ENCODE measurements at regions not wholly inside any gene's neighbourhood (a gene's known extent, or its start where the extent isn't known, plus 50 kb on each side); places are given as distances from the start of the nearest gene placed in this dataset.
"Not testable (repeated sequence)": the region's sequence is repeated elsewhere in the genome, so short reads cannot be mapped to it uniquely, and the experiment has no call there.

DNA sequence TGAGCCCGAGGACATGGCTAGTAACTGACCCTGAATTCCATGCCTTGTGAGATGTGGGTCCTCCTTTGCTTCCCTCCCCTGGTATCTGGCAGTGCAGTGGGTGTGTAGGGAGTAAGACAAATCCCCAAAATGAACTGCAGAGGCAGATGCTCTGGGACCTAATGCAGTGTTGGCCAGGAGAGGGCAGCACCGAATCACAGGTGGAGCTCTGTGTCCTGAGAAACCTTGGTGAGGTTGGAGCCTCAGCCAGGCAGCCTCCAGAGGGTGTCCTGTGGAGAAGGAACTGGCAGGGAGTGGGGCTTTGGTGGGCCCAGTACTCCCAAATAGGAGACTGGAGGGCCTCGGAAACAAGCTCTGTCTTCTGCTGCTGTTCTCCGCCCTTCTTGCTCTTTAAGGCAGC, 209.9 kb downstream of the CCNG2 start:
- H3K4me1 ChIP-seq (ENCODE audit: control insufficient read depth, insufficient read depth, low read length); H3K27me3 ChIP-seq (replicated peaks in 1 of 2; ENCODE audit: control insufficient read depth in 2 of 2, insufficient read depth in 2 of 2, low read length in 1 of 2); H2AFZ ChIP-seq (ENCODE audit: control insufficient read depth, low read depth, low read length); H3K9me3 ChIP-seq (replicated peaks; ENCODE audit: control insufficient read depth, insufficient read depth, low read length); H4K20me1 ChIP-seq (ENCODE audit: control insufficient read depth, insufficient read depth); POLR2A ChIA-PET; H3K79me2 ChIP-seq (ENCODE audit: control insufficient read depth, insufficient read depth, low read length); DNase-seq (ENCODE audit: low read depth, low spot score); H3K27ac ChIP-seq (ENCODE audit: control insufficient read depth, insufficient read depth); BruUV-seq (replicated peaks); H3K36me3 ChIP-seq (ENCODE audit: control insufficient read depth in 2 of 2, insufficient read depth in 2 of 2, low read length in 1 of 2); H3K9ac ChIP-seq (ENCODE audit: control insufficient read depth, insufficient read depth, low read length); H3K4me2 ChIP-seq (ENCODE audit: control insufficient read depth, insufficient read depth); H3K4me3 ChIP-seq; in situ Hi-C loops (cut with MboI): not testable (repeated sequence)
- ATAC-seq (peak; percentile 98), FAIRE-seq (peak; percentile 100)
- TF ChIP-seq, protein P1, sequence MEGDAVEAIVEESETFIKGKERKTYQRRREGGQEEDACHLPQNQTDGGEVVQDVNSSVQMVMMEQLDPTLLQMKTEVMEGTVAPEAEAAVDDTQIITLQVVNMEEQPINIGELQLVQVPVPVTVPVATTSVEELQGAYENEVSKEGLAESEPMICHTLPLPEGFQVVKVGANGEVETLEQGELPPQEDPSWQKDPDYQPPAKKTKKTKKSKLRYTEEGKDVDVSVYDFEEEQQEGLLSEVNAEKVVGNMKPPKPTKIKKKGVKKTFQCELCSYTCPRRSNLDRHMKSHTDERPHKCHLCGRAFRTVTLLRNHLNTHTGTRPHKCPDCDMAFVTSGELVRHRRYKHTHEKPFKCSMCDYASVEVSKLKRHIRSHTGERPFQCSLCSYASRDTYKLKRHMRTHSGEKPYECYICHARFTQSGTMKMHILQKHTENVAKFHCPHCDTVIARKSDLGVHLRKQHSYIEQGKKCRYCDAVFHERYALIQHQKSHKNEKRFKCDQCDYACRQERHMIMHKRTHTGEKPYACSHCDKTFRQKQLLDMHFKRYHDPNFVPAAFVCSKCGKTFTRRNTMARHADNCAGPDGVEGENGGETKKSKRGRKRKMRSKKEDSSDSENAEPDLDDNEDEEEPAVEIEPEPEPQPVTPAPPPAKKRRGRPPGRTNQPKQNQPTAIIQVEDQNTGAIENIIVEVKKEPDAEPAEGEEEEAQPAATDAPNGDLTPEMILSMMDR (IDR thresholded peaks at IDR 0.05 in 2 of 3, conservative IDR thresholded peaks at IDR 0.05 in 1 of 3; ENCODE audit: control insufficient read depth in 2 of 3, extremely low read depth in 1 of 3, insufficient read depth in 1 of 3, low read depth in 3 of 3, low read length in 3 of 3): 0 out of 6 replicates have a peak, but pooled peaks of 1 of the 3 experiments have one; percentile 21
- CTCF ChIA-PET: interaction anchor here (0.6 to 1.8 kb wide), 14 partner anchors 7 to 257 kb away, joined by 3 to 11 read pairs (median 3); partner anchors contain the start of gene CXCL13
- SMC1A ChIA-PET (ENCODE audit: uncharacterized antibody, unreplicated experiment): interaction anchor here (0.7 to 1.2 kb wide), 4 partner anchors 12 to 253 kb away, joined by 3 to 8 read pairs (median 4); no protein-coding TSS in a partner anchor
- WGBS (ENCODE audit: insufficient coverage, insufficient replicate concordance, low lambda C conversion rate, missing lambda C conversion rate): 50% methylated on average over 2 of the region's 4 CpGs
- intact Hi-C loops (cut with micrococcal nuclease; ENCODE audit: unreplicated experiment): loop anchor here (2.0 to 5.0 kb wide), 2 partner anchors 66 to 250 kb away; no protein-coding TSS in a partner anchor
- RAD21 ChIA-PET (ENCODE audit: unreplicated experiment): interaction anchor here (1.0 to 2.9 kb wide), 3 partner anchors 233 to 250 kb away, joined by 3 to 14 read pairs (median 3); no protein-coding TSS in a partner anchor

DNA sequence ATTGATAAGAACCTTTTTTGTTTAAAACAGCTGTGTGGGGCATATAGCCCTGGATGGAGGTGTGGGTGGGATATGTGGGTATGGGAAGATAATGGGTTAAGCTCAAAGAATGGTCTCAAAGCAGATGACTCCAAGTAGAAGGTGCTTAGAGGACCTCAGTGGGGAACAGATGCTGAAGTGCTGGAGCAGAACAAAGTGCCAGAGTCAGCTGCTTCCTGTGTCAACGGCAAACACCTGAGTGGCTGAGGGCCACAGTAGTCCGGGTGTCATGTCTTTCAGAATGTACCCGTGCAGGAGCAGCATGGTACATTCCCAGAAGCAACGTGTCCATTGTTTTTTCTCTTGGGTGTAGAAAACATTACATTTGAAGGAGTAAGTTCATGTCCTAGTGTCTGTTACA, 210.6 kb downstream of the CCNG2 start:
- no peaks in the 10 kb centered on the region for H3K9me3 ChIP-seq (replicated peaks; ENCODE audit: control insufficient read depth, insufficient read depth, low read length)
- no peak overlapping the region for H2AFZ ChIP-seq (ENCODE audit: control insufficient read depth, low read depth, low read length)
- H4K20me1 ChIP-seq (ENCODE audit: control insufficient read depth, insufficient read depth): no peaks in the 10 kb centered on the region
- FAIRE-seq (peak; percentile 49), ATAC-seq (peak; percentile 25; the same call in 1 of the 3 replicates), DNase-seq (ENCODE audit: low read depth, low spot score) (no peak)
- H3K79me2 ChIP-seq (ENCODE audit: control insufficient read depth, insufficient read depth, low read length): no peaks in the 10 kb centered on the region
- H3K4me3 ChIP-seq: no peak overlapping the region
- WGBS (ENCODE audit: insufficient coverage, insufficient replicate concordance, low lambda C conversion rate, missing lambda C conversion rate): 2% methylated on average over 4 of the region's 4 CpGs
- in situ Hi-C loops (cut with MboI) (no loop called here), intact Hi-C loops (cut with micrococcal nuclease; ENCODE audit: unreplicated experiment) (loop anchor here (2.0 to 5.0 kb wide), 2 partner anchors 65 to 250 kb away; no protein-coding TSS in a partner anchor)
- H3K9ac ChIP-seq (ENCODE audit: control insufficient read depth, insufficient read depth, low read length): no peak overlapping the region
- CTCF ChIA-PET: interaction anchor here (0.8 to 2.1 kb wide), 7 partner anchors 9 to 252 kb away, joined by 3 to 8 read pairs (median 5); partner anchors contain the start of gene CXCL13
- H3K4me1 ChIP-seq (ENCODE audit: control insufficient read depth, insufficient read depth, low read length): no peaks in the 10 kb centered on the region
- no TSS peak for BruUV-seq (replicated peaks)
- RAD21 ChIA-PET (ENCODE audit: unreplicated experiment): interaction anchor here (0.7 to 1.5 kb wide), 3 partner anchors 234 to 252 kb away, joined by 3 read pairs; no protein-coding TSS in a partner anchor
- POLR2A ChIA-PET: no interaction called here
- H3K27me3 ChIP-seq (replicated peaks in 1 of 2; ENCODE audit: control insufficient read depth in 2 of 2, insufficient read depth in 2 of 2, low read length in 1 of 2): no peaks in the 10 kb centered on the region; a peak in 2 of 4 replicates
- no peak overlapping the region for H3K4me2 ChIP-seq (ENCODE audit: control insufficient read depth, insufficient read depth)
- H3K36me3 ChIP-seq (ENCODE audit: control insufficient read depth in 2 of 2, insufficient read depth in 2 of 2, low read length in 1 of 2): no peaks in the 10 kb centered on the region
- SMC1A ChIA-PET (ENCODE audit: uncharacterized antibody, unreplicated experiment): interaction anchor here (1.4 to 2.1 kb wide), 2 partner anchors 232 to 234 kb away, joined by 3 to 8 read pairs; no protein-coding TSS in a partner anchor
- H3K27ac ChIP-seq (ENCODE audit: control insufficient read depth, insufficient read depth): no peak overlapping the region
- TF ChIP-seq YY1 (IDR thresholded peaks at IDR 0.05; ENCODE audit: low read depth, low read length): no peak
- TF ChIP-seq HDGF (IDR thresholded peaks at IDR 0.05): no peak
- TF ChIP-seq MXI1 (IDR thresholded peaks at IDR 0.05; ENCODE audit: low read depth, low read length): no peak
- TF ChIP-seq SUPT20H (IDR thresholded peaks at IDR 0.05; ENCODE audit: borderline replicate concordance, control insufficient read depth, low read depth, low read length): no peak
- TF ChIP-seq, protein P2, sequence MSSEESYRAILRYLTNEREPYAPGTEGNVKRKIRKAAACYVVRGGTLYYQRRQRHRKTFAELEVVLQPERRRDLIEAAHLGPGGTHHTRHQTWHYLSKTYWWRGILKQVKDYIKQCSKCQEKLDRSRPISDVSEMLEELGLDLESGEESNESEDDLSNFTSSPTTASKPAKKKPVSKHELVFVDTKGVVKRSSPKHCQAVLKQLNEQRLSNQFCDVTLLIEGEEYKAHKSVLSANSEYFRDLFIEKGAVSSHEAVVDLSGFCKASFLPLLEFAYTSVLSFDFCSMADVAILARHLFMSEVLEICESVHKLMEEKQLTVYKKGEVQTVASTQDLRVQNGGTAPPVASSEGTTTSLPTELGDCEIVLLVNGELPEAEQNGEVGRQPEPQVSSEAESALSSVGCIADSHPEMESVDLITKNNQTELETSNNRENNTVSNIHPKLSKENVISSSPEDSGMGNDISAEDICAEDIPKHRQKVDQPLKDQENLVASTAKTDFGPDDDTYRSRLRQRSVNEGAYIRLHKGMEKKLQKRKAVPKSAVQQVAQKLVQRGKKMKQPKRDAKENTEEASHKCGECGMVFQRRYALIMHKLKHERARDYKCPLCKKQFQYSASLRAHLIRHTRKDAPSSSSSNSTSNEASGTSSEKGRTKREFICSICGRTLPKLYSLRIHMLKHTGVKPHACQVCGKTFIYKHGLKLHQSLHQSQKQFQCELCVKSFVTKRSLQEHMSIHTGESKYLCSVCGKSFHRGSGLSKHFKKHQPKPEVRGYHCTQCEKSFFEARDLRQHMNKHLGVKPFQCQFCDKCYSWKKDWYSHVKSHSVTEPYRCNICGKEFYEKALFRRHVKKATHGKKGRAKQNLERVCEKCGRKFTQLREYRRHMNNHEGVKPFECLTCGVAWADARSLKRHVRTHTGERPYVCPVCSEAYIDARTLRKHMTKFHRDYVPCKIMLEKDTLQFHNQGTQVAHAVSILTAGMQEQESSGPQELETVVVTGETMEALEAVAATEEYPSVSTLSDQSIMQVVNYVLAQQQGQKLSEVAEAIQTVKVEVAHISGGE (CRISPR knock-in tag; IDR thresholded peaks at IDR 0.05): no peak
- no peak for TF ChIP-seq BACH1 (IDR thresholded peaks at IDR 0.05; ENCODE audit: borderline replicate concordance)
- no peak for TF ChIP-seq FOXM1 (IDR thresholded peaks at IDR 0.05; ENCODE audit: low read depth, low read length)
- no peak for TF ChIP-seq HCFC1 (IDR thresholded peaks at IDR 0.05; ENCODE audit: low read length)
- TF ChIP-seq ZNF384 (IDR thresholded peaks at IDR 0.05; ENCODE audit: borderline replicate concordance, low read depth, low read length): no peak
- no peak for TF ChIP-seq GATAD2B (conservative IDR thresholded peaks at IDR 0.05; ENCODE audit: low read depth)
- TF ChIP-seq BRCA1 (IDR thresholded peaks at IDR 0.05; ENCODE audit: low read depth, low read length): no peak

Data from GM12878 (cell line).